ENCODE measurements at regions not wholly inside any gene's neighbourhood (a gene's known extent, or its start where the extent isn't known, plus 50 kb on each side); places are given as distances from the start of the nearest gene placed in this dataset.

- TF ChIP-seq BHLHE40 (IDR thresholded peaks at IDR 0.05; ENCODE audit: borderline replicate concordance in 1 of 2, low read depth in 2 of 2, low read length in 1 of 2) (no peak), CTCF (IDR thresholded peaks at IDR 0.05 in 2 of 3, conservative IDR thresholded peaks at IDR 0.05 in 1 of 3; ENCODE audit: control insufficient read depth in 2 of 3, extremely low read depth in 1 of 3, insufficient read depth in 1 of 3, low read depth in 3 of 3, low read length in 3 of 3) (no peak), CBX5 (IDR thresholded peaks at IDR 0.05; ENCODE audit: low read depth) (no peak), REST (IDR thresholded peaks at IDR 0.05; ENCODE audit: low read depth, low read length) (no peak), MEF2B (IDR thresholded peaks at IDR 0.05; ENCODE audit: partially characterized antibody, poor library complexity, severe bottlenecking) (peak; percentile 74), LARP7 (IDR thresholded peaks at IDR 0.05) (no peak), BCL3 (IDR thresholded peaks at IDR 0.05; ENCODE audit: borderline replicate concordance, insufficient read depth, low read depth, low read length, poor library complexity, severe bottlenecking) (no peak), CUX1 (IDR thresholded peaks at IDR 0.05; ENCODE audit: insufficient replicate concordance, low read depth, low read length) (peak; percentile 71), BACH1 (IDR thresholded peaks at IDR 0.05; ENCODE audit: borderline replicate concordance) (no peak), EP300 (IDR thresholded peaks at IDR 0.05; ENCODE audit: borderline replicate concordance in 1 of 2, control insufficient read depth in 1 of 2, low read depth in 2 of 2, low read length in 2 of 2) (0 out of 4 replicates have a peak, but pooled peaks have one; percentile 13 to 33), RB1 (IDR thresholded peaks at IDR 0.05; ENCODE audit: borderline replicate concordance) (no peak), NFYB (IDR thresholded peaks at IDR 0.05; ENCODE audit: insufficient read depth, low read depth, low read length) (0 out of 2 replicates have a peak, but pooled peaks have one; percentile 56), SIX5 (IDR thresholded peaks at IDR 0.05; ENCODE audit: low read depth, low read length, severe bottlenecking) (no peak)
Measured at GRCh38 chr3:101943029-101943428, 93.7 kb downstream of the NFKBIZ start (continued).
